Activated T-cell treated with anti-CD3 and anti-CD28 coated beads, Interleukin-2, amount 50 U/mL, for 24 hours (primary cell): ENCODE measurements at regions not wholly inside any gene's neighbourhood (a gene's known extent, or its start where the extent isn't known, plus 50 kb on each side); places are given as distances from the start of the nearest gene placed in this dataset.
"Not testable (repeated sequence)": the region's sequence is repeated elsewhere in the genome, so short reads cannot be mapped to it uniquely, and the experiment has no call there.

Experiments used
- DNase-seq: peaks from one replicate; pipeline ENCODE4 v3.0.0-alpha.2; 2020
- H3K27ac Mint-ChIP-seq: 2 replicates; pipeline ENCODE4 v1.8.0; 2020; ENCODE audit warnings: mild to moderate bottlenecking, mixed read lengths
- H3K27me3 Mint-ChIP-seq: 2 replicates; pipeline ENCODE4 v1.8.0; 2020; ENCODE audit warnings: mixed read lengths
- H3K36me3 Mint-ChIP-seq: 2 replicates; pipeline ENCODE4 v1.8.0; 2020; ENCODE audit warnings: low read depth, mixed read lengths
- H3K4me1 Mint-ChIP-seq: 2 replicates; pipeline ENCODE4 v1.8.0; 2020; ENCODE audit warnings: low read depth, mixed read lengths
- H3K4me3 Mint-ChIP-seq: 2 replicates; pipeline ENCODE4 v1.8.0; 2020; ENCODE audit warnings: mild to moderate bottlenecking, moderate library complexity, mixed read lengths
- H3K9me3 Mint-ChIP-seq: 2 replicates; pipeline ENCODE4 v1.8.0; 2020; ENCODE audit warnings: mixed read lengths

DNA sequence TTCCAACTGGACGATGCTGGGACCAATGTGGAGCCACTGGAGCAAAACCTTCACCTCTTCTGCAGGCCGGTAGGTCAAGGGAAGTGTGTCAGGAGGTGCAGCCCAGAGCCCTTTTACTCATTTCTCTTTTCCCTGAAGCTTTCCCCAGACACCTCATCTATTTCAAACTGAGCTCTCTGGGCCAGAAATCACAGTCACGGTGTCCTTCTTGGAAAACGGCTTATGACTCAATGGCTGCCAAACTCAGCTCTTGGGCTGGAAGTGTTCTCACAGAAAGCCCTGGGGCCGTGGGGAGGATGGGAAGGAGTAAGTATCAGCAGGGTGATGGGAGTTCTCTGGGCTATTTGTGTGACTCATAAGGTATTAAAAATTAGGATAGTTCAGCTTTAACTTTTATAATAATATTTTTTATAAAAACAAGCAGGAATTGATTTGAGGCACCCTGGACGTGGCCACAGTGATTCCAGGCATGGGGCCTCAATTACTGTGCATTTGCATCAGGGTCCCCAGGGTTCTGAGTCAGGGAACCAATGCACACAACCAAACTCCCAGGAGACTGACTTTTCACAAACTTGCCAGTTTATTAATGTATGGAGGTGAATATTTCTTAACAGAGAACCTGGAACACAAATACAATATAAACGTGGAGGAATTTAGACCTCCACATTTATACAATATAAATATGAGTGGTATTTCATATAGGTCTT lies 187.4 kb upstream of the TMEM72 start:
- no peaks in the 10 kb centered on the region for H3K36me3 Mint-ChIP-seq
- H3K27me3 Mint-ChIP-seq = no peaks in the 10 kb centered on the region
- DNase-seq = no peak
- H3K27ac Mint-ChIP-seq = no peak overlapping the region
- peaks cover 5% of the 10 kb centered on the region for H3K9me3 Mint-ChIP-seq
- peaks cover 1% of the 10 kb centered on the region for H3K4me1 Mint-ChIP-seq
- no peak overlapping the region for H3K4me3 Mint-ChIP-seq

- no peak overlapping the region for H3K4me3 Mint-ChIP-seq
- DNase-seq = no peak
Measured at GRCh38 chr10:44724415-44725174, 186.5 kb upstream of the TMEM72 start.

GRCh38 chr10:44725404-44725803 lies 185.7 kb upstream of the TMEM72 start:
- no peak for DNase-seq
- Mint-ChIP-seq H3K27ac (no peak overlapping the region), H3K27me3 (peaks cover 2% of the 10 kb centered on the region), H3K9me3 (peaks cover 3% of the 10 kb centered on the region), H3K4me1 (peaks cover 1% of the 10 kb centered on the region), H3K4me3 (no peak overlapping the region), H3K36me3 (no peaks in the 10 kb centered on the region)

More at GRCh38 chr10:44724415-44725174, 186.5 kb upstream of the TMEM72 start:
- no peaks in the 10 kb centered on the region for H3K9me3 Mint-ChIP-seq
- no peak overlapping the region for H3K27ac Mint-ChIP-seq
- peaks cover 2% of the 10 kb centered on the region for H3K27me3 Mint-ChIP-seq
- no peaks in the 10 kb centered on the region for H3K36me3 Mint-ChIP-seq
- H3K4me1 Mint-ChIP-seq = peaks cover 1% of the 10 kb centered on the region

DNA sequence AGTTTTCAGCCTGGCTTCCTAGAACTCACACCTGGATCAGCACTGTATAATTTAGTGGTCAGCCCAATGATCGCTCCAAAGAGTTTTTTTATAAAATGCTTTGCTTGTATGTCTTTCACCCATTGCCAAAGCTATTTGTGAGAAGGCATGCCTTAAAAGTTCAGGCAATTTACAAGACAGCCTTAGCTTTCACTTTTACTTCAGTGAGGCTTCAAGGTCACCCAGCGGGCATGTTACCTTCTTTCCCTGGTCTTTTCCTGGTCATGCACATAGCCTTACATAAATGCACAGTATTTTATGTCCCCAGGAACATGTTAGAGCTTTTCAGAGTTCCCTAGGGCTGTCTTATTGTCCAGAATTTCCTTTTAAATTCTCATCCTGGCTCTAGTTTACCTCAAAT lies 179.9 kb upstream of the TMEM72 start:
- H3K36me3 Mint-ChIP-seq = no peaks in the 10 kb centered on the region
- H3K4me3 Mint-ChIP-seq = no peak overlapping the region
- H3K27me3 Mint-ChIP-seq = peaks cover 10% of the 10 kb centered on the region
- H3K27ac Mint-ChIP-seq = no peak overlapping the region
- DNase-seq = no peak
- peaks cover 8% of the 10 kb centered on the region for H3K9me3 Mint-ChIP-seq
- no peaks in the 10 kb centered on the region for H3K4me1 Mint-ChIP-seq

DNA sequence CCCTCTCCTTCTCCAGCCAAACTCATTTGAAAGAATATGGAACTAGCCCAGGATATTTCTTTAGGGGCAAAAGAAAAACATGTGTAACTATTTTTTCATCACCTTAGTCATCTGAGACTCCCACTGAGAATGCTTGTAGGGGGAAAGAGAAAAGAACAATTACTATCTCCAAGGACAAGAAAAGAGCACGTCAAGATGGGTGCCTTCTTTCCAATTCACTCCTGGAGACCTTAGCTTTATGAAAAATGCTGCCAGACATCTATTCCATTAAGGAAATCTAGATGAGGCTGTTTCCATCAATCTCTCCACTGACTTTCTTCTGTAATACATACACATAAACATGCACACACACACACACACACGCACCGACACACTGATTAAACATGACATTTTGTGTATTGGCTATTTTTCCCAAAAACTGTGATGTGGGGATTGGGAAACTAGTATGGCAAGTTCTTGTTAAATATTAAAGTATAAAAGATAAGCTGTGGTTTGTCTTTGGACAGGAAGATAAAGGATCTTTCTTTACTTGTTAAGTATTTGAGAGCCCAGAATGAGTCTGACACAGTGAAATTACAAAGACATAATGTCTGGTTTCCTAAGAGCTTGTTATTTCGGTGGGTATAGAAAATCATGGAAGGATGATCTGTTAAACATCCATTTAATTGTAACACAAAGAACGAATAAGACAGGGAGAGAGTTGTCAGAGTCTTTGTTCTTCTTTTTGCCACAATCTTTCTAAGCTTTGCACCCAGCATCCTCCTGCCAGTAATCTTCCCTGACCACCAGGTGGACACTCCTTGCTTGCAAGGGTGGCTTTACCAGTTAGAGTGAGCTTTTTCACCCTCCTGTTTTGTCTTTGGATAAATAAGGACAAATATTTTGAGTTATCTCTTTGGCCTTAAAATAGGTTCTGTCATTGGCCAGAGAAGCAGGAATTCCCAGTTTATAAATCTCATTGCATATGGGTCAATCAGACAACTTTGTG lies 177.3 kb upstream of the TMEM72 start:
- no peak overlapping the region for H3K27ac Mint-ChIP-seq
- H3K4me1 Mint-ChIP-seq = no peaks in the 10 kb centered on the region
- no peak overlapping the region for H3K4me3 Mint-ChIP-seq
- H3K9me3 Mint-ChIP-seq = peaks cover 8% of the 10 kb centered on the region
- no peaks in the 10 kb centered on the region for H3K36me3 Mint-ChIP-seq
- H3K27me3 Mint-ChIP-seq = peaks cover 27% of the 10 kb centered on the region
- DNase-seq = no peak

DNA sequence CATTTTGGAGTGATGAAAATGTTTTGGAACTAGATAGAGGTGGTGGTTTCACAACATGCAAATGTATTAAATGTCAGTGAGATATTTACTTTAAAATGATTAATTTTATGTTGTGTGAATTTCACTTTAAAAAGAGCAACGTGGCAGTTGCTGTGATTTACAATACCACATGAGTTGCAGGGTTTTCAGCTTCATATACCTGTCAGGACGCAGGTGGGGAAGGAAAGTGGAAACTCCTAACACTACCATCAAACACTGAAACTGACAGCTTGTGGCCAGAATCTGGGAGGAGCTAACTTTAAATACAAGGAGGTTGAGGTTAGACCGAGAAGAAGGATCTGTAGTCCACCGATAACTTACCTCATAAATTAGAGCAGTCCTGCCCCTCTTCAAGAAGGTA lies 168.9 kb upstream of the TMEM72 start:
- Mint-ChIP-seq H3K36me3 (no peaks in the 10 kb centered on the region), H3K4me1 (no peaks in the 10 kb centered on the region), H3K4me3 (no peak overlapping the region), H3K27me3 (peaks cover 8% of the 10 kb centered on the region), H3K9me3 (no peaks in the 10 kb centered on the region), H3K27ac (no peak overlapping the region)
- DNase-seq = no peak

GRCh38 chr10:44743535-44743934 lies 167.6 kb upstream of the TMEM72 start:
- Mint-ChIP-seq H3K27ac (no peak overlapping the region), H3K36me3 (no peaks in the 10 kb centered on the region), H3K9me3 (no peaks in the 10 kb centered on the region), H3K4me1 (no peaks in the 10 kb centered on the region), H3K4me3 (no peak overlapping the region), H3K27me3 (no peaks in the 10 kb centered on the region)
- no peak for DNase-seq

- Mint-ChIP-seq H3K4me1 (no peaks in the 10 kb centered on the region), H3K27me3 (no peaks in the 10 kb centered on the region), H3K9me3 (no peaks in the 10 kb centered on the region), H3K4me3 (no peak overlapping the region), H3K36me3 (no peaks in the 10 kb centered on the region), H3K27ac (no peak overlapping the region)
- DNase-seq = no peak
Measured at GRCh38 chr10:44745920-44746319, 165.2 kb upstream of the TMEM72 start.

- Mint-ChIP-seq H3K9me3 (no peaks in the 10 kb centered on the region), H3K27ac (no peak overlapping the region), H3K27me3 (no peaks in the 10 kb centered on the region), H3K4me3 (no peak overlapping the region), H3K36me3 (no peaks in the 10 kb centered on the region), H3K4me1 (no peaks in the 10 kb centered on the region)
- DNase-seq = no peak
Measured at GRCh38 chr10:44747593-44748172, 163.5 kb upstream of the TMEM72 start.

DNA sequence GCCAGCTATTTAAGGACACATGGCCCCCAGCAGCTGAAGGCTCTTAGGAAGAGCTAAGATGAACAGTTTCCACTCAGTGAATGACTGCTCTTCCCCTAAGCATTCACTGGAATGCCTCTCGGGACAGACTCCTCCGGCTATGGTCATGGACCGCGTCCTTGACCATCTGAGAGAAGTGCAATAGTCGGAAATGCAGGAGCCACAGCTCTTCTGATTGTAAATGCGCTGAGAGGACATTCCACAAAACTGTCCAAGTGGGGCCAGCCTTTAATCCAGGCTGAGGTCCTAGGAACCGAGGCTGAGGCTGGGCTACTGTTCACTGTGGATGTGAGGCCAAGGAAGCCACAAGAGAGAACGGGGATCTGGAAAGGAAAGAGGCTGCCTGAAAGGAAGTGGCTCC lies 162.0 kb upstream of the TMEM72 start:
- Mint-ChIP-seq H3K27me3 (no peaks in the 10 kb centered on the region), H3K4me3 (no peak overlapping the region), H3K4me1 (no peaks in the 10 kb centered on the region), H3K27ac (no peak overlapping the region), H3K36me3 (no peaks in the 10 kb centered on the region), H3K9me3 (no peaks in the 10 kb centered on the region)
- no peak for DNase-seq

DNA sequence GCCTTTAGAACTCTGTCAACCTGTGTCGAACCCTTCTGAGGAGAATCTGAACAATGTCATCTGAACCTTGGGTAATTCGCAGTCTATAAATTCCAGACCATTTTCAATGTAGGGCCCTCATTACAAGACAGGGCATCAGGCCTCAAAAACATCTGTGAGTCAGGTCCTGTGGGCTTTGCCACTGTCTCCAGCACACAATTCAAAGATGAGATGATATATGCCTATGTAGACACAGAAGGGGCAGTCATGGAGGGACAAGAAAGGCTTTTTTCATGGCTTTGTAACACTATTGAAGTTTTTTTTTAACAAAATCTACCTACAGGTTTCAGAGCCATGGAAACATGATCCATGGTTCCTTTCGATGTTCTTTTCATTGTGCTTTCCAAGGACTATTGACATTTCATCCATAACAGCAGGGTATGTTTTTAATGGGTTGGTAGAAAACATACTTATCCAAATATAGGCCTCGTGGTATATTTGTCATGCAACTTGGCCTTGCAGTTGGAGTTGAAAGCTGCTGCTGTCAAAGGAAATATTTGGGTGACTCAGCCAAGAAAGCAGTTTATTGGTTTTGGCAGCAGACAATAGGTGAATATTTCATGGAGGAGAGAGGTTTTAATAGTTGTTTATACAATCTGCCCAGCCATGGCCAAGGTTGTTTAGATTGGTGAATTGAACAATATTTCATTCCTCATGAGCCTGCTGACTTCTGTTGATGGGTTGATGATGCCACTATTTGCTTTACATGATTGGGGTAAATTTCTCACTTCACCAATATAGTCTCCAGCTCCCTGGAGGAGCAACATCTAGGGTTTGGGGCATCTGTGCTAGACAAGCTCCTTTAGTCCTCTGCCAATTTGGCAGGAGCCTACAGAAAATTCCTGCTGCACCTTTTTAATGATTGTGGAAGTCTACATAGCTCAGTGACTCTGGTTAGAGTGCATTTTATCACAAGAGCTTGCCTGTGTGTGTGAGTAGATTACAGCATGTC lies 158.4 kb upstream of the TMEM72 start:
- no peaks in the 10 kb centered on the region for H3K9me3 Mint-ChIP-seq
- no peak overlapping the region for H3K4me3 Mint-ChIP-seq
- H3K27ac Mint-ChIP-seq = no peak overlapping the region
- peaks cover 3% of the 10 kb centered on the region for H3K27me3 Mint-ChIP-seq
- no peak for DNase-seq
- no peaks in the 10 kb centered on the region for H3K36me3 Mint-ChIP-seq
- H3K4me1 Mint-ChIP-seq = no peaks in the 10 kb centered on the region

DNA sequence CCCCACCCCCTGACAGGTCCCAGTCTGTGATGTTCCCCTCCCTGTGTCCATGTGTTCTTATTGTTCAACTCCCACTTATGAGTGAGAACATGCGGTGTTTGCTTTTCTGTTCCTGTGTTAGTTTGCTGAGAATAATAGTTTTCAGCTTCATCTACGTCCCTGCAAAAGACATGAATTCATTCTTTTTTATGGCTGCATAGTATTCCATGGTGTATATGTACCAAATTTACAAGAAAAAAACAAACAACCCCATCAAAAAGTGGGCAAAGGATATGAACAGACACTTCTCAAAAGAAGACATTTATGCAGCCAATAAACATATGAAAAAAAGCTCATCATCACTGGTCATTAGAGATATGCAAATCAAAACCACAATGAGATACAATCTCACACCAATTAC lies 156.8 kb upstream of the TMEM72 start:
- H3K4me3 Mint-ChIP-seq, H3K9me3 Mint-ChIP-seq, H3K4me1 Mint-ChIP-seq, H3K27ac Mint-ChIP-seq, DNase-seq, H3K36me3 Mint-ChIP-seq, H3K27me3 Mint-ChIP-seq: not testable (repeated sequence)

DNA sequence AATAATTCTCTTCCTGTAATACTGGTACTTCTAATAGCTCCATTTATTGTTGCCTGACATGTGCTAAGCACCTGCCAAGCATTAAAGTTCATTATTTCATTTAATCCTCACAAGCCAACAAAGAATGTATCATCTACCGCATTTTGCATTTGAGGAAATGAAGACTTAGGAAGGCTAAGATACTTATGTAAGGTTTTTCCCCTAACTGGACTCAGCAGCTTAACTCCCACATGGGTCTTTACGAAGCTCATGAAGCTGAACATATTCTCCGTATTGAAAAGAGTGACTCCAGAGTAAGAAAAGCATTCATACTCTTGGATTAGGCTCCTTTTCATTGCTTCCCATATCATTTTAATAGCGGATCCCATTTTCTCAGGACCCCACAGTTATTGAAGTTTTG lies 155.7 kb upstream of the TMEM72 start:
- no peaks in the 10 kb centered on the region for H3K36me3 Mint-ChIP-seq
- H3K9me3 Mint-ChIP-seq = no peaks in the 10 kb centered on the region
- no peak overlapping the region for H3K4me3 Mint-ChIP-seq
- no peak for DNase-seq
- no peaks in the 10 kb centered on the region for H3K4me1 Mint-ChIP-seq
- H3K27me3 Mint-ChIP-seq = peaks cover 4% of the 10 kb centered on the region
- H3K27ac Mint-ChIP-seq = no peak overlapping the region
